Mesothelial cell of epicardium (in vitro differentiated cells): ENCODE measurements at regions not wholly inside any gene's neighbourhood (a gene's known extent, or its start where the extent isn't known, plus 50 kb on each side); places are given as distances from the start of the nearest gene placed in this dataset.

Experiments used
- DNase-seq, 2 experiments: peaks; one replicate each; pipeline ENCODE4 v3.0.0; 2021; ENCODE audit warnings: low spot score in 2 of 2; ENCODE audit not compliant: unreplicated experiment in 2 of 2
- H3K27ac Mint-ChIP-seq: 2 replicates; pipeline ENCODE4 v1.8.0; 2021; ENCODE audit warnings: mixed read lengths
- H3K27me3 Mint-ChIP-seq: 2 replicates; pipeline ENCODE4 v1.8.0; 2021; ENCODE audit warnings: low read depth, mixed read lengths
- H3K36me3 Mint-ChIP-seq: 2 replicates; pipeline ENCODE4 v1.8.0; 2021; ENCODE audit warnings: mixed read lengths
- H3K4me1 Mint-ChIP-seq: 2 replicates; pipeline ENCODE4 v1.8.0; 2021; ENCODE audit warnings: mixed read lengths
- H3K4me3 Mint-ChIP-seq: 2 replicates; pipeline ENCODE4 v1.8.0; 2021; ENCODE audit warnings: mild to moderate bottlenecking, moderate library complexity, mixed read lengths
- H3K9me3 Mint-ChIP-seq: 2 replicates; pipeline ENCODE4 v1.8.0; 2021; ENCODE audit warnings: mixed read lengths
- TF ChIP-seq, protein P1 (sequence below): fragments of 200-600 bp; sonication (generic); IDR thresholded peaks from one replicate; pipeline ENCODE4 v1.5.0; 2021; ENCODE audit warnings: antibody characterized with exemption; ENCODE audit not compliant: unreplicated experiment

DNA sequence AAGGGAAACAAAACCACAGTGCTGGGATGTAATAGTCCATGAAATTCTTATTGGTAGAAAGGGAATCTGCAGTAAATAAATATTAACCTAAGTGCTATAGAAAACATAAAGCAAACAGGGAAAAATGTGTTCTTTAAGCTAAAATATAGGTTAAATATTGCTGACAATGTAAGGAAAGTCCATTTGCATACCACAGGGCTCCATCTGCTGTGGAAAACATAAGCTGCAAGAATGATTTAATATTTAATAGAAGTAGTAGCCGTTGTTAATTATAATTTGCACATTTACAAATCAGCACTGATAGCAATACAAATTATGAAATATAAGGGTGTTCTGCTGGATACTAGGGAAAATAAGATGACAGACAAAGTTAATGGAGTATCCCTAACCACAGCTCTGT lies 444.9 kb upstream of the PKN2 start:
- Mint-ChIP-seq H3K36me3 (peaks cover 2% of the 10 kb centered on the region), H3K27me3 (no peaks in the 10 kb centered on the region), H3K4me1 (no peaks in the 10 kb centered on the region), H3K9me3 (peaks cover 28% of the 10 kb centered on the region), H3K4me3 (no peak overlapping the region), H3K27ac (no peak overlapping the region)
- DNase-seq = no peak
- TF ChIP-seq, protein P1, sequence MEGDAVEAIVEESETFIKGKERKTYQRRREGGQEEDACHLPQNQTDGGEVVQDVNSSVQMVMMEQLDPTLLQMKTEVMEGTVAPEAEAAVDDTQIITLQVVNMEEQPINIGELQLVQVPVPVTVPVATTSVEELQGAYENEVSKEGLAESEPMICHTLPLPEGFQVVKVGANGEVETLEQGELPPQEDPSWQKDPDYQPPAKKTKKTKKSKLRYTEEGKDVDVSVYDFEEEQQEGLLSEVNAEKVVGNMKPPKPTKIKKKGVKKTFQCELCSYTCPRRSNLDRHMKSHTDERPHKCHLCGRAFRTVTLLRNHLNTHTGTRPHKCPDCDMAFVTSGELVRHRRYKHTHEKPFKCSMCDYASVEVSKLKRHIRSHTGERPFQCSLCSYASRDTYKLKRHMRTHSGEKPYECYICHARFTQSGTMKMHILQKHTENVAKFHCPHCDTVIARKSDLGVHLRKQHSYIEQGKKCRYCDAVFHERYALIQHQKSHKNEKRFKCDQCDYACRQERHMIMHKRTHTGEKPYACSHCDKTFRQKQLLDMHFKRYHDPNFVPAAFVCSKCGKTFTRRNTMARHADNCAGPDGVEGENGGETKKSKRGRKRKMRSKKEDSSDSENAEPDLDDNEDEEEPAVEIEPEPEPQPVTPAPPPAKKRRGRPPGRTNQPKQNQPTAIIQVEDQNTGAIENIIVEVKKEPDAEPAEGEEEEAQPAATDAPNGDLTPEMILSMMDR = no peak

DNA sequence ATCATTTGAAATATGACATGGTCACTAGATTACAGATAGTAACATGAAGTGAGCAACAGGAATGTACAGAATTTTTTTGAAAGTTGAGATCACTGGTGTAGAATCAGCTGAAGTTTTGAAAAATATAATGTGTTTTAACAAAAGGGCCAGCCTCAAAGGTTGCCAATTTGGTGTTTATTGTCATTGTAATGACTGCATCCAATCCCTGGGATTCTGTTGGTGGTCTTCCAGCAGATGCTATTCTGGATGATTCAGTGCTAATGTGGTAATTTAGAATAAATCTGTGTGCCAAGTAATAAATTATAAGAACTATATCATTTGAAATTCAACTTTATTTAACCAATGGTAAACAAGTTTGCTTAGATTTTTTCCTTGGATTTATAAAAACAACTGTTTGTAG lies 436.4 kb upstream of the PKN2 start:
- TF ChIP-seq, protein P1 = no peak
- DNase-seq = no peak
- H3K36me3 Mint-ChIP-seq = no peaks in the 10 kb centered on the region
- peaks cover 19% of the 10 kb centered on the region for H3K9me3 Mint-ChIP-seq
- H3K4me3 Mint-ChIP-seq = no peak overlapping the region
- H3K27me3 Mint-ChIP-seq = no peaks in the 10 kb centered on the region
- no peak overlapping the region for H3K27ac Mint-ChIP-seq
- H3K4me1 Mint-ChIP-seq = no peaks in the 10 kb centered on the region

DNA sequence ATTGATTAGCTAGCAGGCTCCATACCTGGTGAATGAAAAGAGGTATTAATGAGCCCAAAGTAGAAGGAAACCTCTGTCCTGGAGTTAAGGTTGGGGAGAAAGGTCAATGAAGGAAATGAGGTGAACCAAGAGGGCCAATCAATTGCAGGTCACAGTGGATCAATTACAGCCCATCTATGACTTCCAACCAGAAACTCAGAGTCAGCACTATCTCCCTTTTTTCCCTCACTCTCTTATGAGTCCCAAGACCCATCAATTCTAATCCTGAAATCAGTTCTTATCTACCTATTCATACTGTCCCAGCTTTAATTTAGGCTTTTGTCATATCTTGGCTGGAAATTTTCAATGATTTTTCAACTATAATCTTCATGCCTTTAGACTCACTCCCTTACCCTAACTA lies 433.2 kb upstream of the PKN2 start:
- TF ChIP-seq, protein P1 = no peak
- Mint-ChIP-seq H3K27me3 (no peaks in the 10 kb centered on the region), H3K4me3 (no peak overlapping the region), H3K27ac (no peak overlapping the region), H3K36me3 (no peaks in the 10 kb centered on the region), H3K9me3 (peaks cover 8% of the 10 kb centered on the region), H3K4me1 (no peaks in the 10 kb centered on the region)
- DNase-seq = no peak

DNA sequence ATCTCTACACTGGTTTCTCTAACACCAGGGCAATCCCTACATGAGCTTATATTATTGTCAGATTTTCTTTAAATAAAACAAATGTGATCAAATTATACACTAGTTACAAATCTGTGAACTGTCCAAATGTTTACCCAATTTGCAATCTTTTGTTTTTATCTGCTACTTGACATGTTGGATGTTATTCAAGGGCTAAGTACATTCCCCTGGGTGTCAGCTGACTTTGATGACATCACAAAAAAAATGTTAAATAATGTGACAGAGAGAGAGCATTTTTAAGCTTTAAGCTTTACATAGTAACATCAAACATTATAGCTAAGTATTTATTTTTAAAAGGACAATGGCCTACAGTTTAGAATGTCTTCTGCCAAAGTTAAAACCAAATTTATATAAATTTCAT lies 431.3 kb upstream of the PKN2 start:
- H3K27ac Mint-ChIP-seq = no peak overlapping the region
- H3K9me3 Mint-ChIP-seq = peaks cover 8% of the 10 kb centered on the region
- no peak overlapping the region for H3K4me3 Mint-ChIP-seq
- no peaks in the 10 kb centered on the region for H3K27me3 Mint-ChIP-seq
- TF ChIP-seq, protein P1 = no peak
- no peaks in the 10 kb centered on the region for H3K36me3 Mint-ChIP-seq
- H3K4me1 Mint-ChIP-seq = no peaks in the 10 kb centered on the region
- DNase-seq = no peak

DNA sequence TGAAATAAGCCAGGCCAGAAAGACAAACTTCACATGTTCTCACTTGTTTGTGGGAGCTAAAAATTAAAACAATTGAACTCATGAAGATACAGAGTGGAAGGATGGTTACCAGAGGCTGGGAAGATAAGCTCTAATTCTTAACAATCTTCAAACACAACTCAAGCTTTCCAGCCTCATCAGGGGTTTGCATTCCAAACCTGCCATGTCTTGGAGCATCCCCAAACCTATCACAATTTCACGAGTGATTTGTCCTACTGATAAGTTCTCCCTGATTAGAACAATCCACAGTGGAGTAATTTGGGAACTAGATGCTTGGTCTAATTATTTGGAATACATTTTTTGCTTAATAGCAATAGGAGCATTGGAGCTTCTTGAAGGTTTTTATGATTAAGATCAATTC lies 418.5 kb upstream of the PKN2 start:
- Mint-ChIP-seq H3K4me3 (no peak overlapping the region), H3K9me3 (no peaks in the 10 kb centered on the region), H3K4me1 (no peaks in the 10 kb centered on the region), H3K27me3 (peaks cover 16% of the 10 kb centered on the region), H3K36me3 (no peaks in the 10 kb centered on the region), H3K27ac (no peak overlapping the region)
- no peak for DNase-seq
- TF ChIP-seq, protein P1 = no peak

DNA sequence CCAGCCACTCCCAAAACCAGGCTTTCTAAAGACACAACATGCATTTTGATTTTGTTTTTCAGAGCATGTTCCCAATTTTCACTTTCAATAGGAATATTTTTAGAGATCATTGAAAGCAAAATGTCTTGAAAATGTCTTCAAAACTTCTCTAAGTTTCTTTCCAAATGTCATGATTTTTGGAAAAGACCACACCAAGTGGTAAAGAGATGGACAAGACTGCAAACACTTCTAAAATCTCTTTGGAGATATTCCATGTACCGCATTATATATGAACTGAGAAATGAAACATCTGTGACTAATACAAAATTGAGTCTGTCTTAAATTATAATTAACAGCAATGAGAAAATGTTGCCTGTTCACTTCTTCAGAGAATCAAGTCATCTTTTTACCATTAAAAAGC lies 418.0 kb upstream of the PKN2 start:
- Mint-ChIP-seq H3K4me1 (no peaks in the 10 kb centered on the region), H3K9me3 (no peaks in the 10 kb centered on the region), H3K4me3 (no peak overlapping the region), H3K27me3 (peaks cover 19% of the 10 kb centered on the region), H3K36me3 (no peaks in the 10 kb centered on the region), H3K27ac (no peak overlapping the region)
- TF ChIP-seq, protein P1 = no peak
- no peak for DNase-seq
